Mesodermal cell (in vitro differentiated cells): ENCODE measurements at regions not wholly inside any gene's neighbourhood (a gene's known extent, or its start where the extent isn't known, plus 50 kb on each side); places are given as distances from the start of the nearest gene placed in this dataset.
"Not testable (repeated sequence)": the region's sequence is repeated elsewhere in the genome, so short reads cannot be mapped to it uniquely, and the experiment has no call there.

ENCODE experiments used
- H3K27ac ChIP-seq: 2 replicates; pipeline ENCODE4 v1.7.0; 2013; ENCODE audit warnings: mild to moderate bottlenecking, low read depth, low read length, moderate library complexity; ENCODE audit not compliant: severe bottlenecking
- H3K36me3 ChIP-seq: 2 replicates; pipeline ENCODE4 v1.7.1; 2013; ENCODE audit warnings: mild to moderate bottlenecking, low read length, moderate library complexity; ENCODE audit not compliant: control insufficient read depth, insufficient read depth
- H3K4me1 ChIP-seq: one replicate; pipeline ENCODE4 v1.7.1; 2013; ENCODE audit warnings: mild to moderate bottlenecking, low read length; ENCODE audit not compliant: insufficient read depth, control insufficient read depth, poor library complexity, severe bottlenecking
- H3K4me3 ChIP-seq: 2 replicates; pipeline ENCODE4 v1.7.0; 2013; ENCODE audit warnings: low read length, control low read depth, mild to moderate bottlenecking; ENCODE audit not compliant: insufficient read depth, poor library complexity, severe bottlenecking; ENCODE audit errors: extremely low read depth
- H3K9me3 ChIP-seq: 2 replicates; pipeline ENCODE4 v1.7.1; 2013; ENCODE audit warnings: mild to moderate bottlenecking, low read length, moderate library complexity; ENCODE audit not compliant: control insufficient read depth
- WGBS, 2 experiments: methylation state at CpG; one replicate each; pipeline ENCODE4 v1.1.5; 2013; ENCODE audit warnings: missing lambda C conversion rate in 2 of 2; ENCODE audit not compliant: insufficient coverage in 2 of 2; 5-methylcytosine and 5-hydroxymethylcytosine counted together

GRCh38 chr3:178141305-178141684, 394.9 kb upstream of the KCNMB2 start:
- H3K9me3 ChIP-seq, H3K4me3 ChIP-seq, H3K36me3 ChIP-seq, H3K4me1 ChIP-seq, H3K27ac ChIP-seq: not testable (repeated sequence)
- no CpG with 5 or more reads among the region's 1 CpG for WGBS, 2 experiments

- Histone ChIP-seq H3K4me1 (no peaks in the 10 kb centered on the region), H3K9me3 (no peaks in the 10 kb centered on the region), H3K36me3 (no peaks in the 10 kb centered on the region), H3K27ac (peak overlapping the region; percentile 26), H3K4me3 (no peak overlapping the region)
These were observed 389.8 kb upstream of the KCNMB2 start for GRCh38 chr3:178146406-178146831.

- Histone ChIP-seq H3K4me3 (no peak overlapping the region), H3K27ac (no peak overlapping the region), H3K36me3 (no peaks in the 10 kb centered on the region), H3K9me3 (no peaks in the 10 kb centered on the region), H3K4me1 (no peaks in the 10 kb centered on the region)
These were observed 389.2 kb upstream of the KCNMB2 start for GRCh38 chr3:178147001-178147400.

DNA sequence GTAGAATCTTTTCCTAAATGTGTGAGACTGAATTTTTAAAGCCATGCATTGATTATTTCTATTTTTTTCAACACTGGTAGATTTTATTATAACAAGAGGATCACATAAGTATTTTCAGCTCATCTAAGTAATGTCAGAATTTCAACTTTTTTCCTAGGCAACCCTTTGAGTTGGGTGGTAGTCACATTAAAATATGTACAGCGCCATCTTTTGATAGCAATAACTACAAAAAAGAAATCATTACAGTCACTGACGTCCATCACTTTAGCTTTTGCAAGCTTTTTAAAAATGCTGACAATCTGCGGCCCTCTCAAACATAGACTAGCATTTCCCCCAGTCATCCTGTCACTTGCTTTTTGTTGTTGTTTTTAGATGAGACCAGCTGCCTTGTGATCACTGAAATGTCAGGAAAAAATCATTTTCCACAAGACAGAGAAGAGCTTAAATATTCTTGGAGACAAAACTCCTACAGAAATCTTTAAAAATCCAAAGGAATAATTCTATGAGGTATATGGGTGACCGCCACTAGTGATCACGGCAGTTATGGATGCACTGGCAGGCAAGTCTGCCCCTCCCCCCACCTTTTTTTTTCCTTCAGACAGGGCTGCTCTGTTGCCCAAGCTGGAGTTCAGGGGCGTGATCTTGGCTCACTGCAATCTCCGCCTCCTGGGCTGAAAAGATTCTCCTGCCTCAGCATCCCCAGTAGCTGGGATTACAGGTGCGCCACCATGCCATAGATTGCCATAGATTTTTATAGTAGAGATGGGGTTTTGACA, 384.0 kb upstream of the KCNMB2 start:
- Histone ChIP-seq H3K9me3 (no peaks in the 10 kb centered on the region), H3K36me3 (no peaks in the 10 kb centered on the region), H3K4me3 (no peak overlapping the region), H3K4me1 (no peaks in the 10 kb centered on the region), H3K27ac (no peak overlapping the region)
- WGBS, 2 experiments, result 96 to 97% methylated on average over 3 to 7 of the region's 8 CpGs

- H3K4me3 ChIP-seq, result no peak overlapping the region
- H3K36me3 ChIP-seq, result no peaks in the 10 kb centered on the region
- H3K4me1 ChIP-seq, result no peaks in the 10 kb centered on the region
- no peaks in the 10 kb centered on the region for H3K9me3 ChIP-seq
- H3K27ac ChIP-seq, result no peak overlapping the region
These were observed 383.2 kb upstream of the KCNMB2 start for GRCh38 chr3:178152988-178153387.

GRCh38 chr3:178155521-178155920, 380.7 kb upstream of the KCNMB2 start:
- H3K27ac ChIP-seq, result no peak overlapping the region
- WGBS, 2 experiments, result no CpG with 5 or more reads among the region's 2 CpGs
- H3K9me3 ChIP-seq, result no peaks in the 10 kb centered on the region
- H3K4me3 ChIP-seq, result no peak overlapping the region
- no peaks in the 10 kb centered on the region for H3K36me3 ChIP-seq
- no peaks in the 10 kb centered on the region for H3K4me1 ChIP-seq

DNA sequence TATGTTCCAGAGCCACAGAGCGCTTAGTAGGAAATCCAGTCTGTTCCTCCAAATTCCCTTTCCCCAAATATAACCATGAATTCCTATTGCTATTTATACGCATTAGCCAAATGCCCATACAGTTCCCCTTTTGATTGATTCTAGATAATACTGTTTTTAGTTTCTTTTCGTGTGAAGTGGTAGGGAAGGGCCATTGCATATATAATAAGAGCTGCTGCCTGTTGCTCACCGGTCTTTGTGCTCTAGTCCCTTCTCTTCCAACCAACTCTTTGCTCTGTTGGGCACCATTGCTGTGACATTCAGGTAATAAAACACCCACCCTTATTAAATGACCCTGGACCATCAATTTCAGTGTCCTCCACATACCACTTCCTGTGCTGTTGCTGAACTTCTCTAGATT, 379.9 kb upstream of the KCNMB2 start:
- no peaks in the 10 kb centered on the region for H3K9me3 ChIP-seq
- 100% methylated on average over 1 to 2 of the region's 4 CpGs for WGBS, 2 experiments
- H3K4me3 ChIP-seq, result no peak overlapping the region
- no peaks in the 10 kb centered on the region for H3K4me1 ChIP-seq
- H3K27ac ChIP-seq, result no peak overlapping the region
- no peaks in the 10 kb centered on the region for H3K36me3 ChIP-seq

DNA sequence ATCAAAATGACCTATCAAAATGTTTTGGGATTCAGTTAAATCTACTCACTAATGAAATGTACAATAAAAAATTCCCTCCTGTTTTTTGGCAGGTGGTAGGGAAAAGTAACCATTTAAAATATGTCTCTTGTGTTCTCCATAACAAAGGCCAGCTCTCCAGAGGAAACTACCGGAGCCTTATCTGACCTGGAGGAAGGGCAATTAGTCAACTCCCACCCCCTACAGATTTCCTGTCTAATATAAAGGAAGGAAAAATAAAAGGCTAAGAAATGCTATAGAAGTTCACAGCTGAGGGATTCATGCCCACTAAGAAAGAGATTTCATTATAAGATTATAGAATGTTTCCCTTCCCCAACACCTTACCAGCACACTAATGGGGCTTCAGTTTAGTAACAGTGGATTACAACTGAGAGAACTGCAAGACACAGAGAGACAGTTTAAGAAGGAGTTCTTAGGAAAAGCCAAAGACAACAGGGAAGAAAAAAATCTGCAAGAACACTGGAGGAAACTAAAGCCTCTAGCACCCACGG, 376.5 kb upstream of the KCNMB2 start:
- WGBS, 2 experiments, result 80% methylated on average over 1 of the region's 2 CpGs; no CpG with 5 or more reads in 1 of the 2 experiments
- Histone ChIP-seq H3K4me1 (no peaks in the 10 kb centered on the region), H3K4me3 (no peak overlapping the region), H3K36me3 (no peaks in the 10 kb centered on the region), H3K27ac (peak overlapping the region; percentile 6), H3K9me3 (no peaks in the 10 kb centered on the region)

- no peak overlapping the region for H3K4me3 ChIP-seq
- H3K36me3 ChIP-seq, result no peaks in the 10 kb centered on the region
- no peaks in the 10 kb centered on the region for H3K9me3 ChIP-seq
- H3K4me1 ChIP-seq, result no peaks in the 10 kb centered on the region
- no CpG with 5 or more reads among the region's 2 CpGs for WGBS, 2 experiments
- H3K27ac ChIP-seq, result no peak overlapping the region
These were observed 366.8 kb upstream of the KCNMB2 start for GRCh38 chr3:178169421-178169820.

DNA sequence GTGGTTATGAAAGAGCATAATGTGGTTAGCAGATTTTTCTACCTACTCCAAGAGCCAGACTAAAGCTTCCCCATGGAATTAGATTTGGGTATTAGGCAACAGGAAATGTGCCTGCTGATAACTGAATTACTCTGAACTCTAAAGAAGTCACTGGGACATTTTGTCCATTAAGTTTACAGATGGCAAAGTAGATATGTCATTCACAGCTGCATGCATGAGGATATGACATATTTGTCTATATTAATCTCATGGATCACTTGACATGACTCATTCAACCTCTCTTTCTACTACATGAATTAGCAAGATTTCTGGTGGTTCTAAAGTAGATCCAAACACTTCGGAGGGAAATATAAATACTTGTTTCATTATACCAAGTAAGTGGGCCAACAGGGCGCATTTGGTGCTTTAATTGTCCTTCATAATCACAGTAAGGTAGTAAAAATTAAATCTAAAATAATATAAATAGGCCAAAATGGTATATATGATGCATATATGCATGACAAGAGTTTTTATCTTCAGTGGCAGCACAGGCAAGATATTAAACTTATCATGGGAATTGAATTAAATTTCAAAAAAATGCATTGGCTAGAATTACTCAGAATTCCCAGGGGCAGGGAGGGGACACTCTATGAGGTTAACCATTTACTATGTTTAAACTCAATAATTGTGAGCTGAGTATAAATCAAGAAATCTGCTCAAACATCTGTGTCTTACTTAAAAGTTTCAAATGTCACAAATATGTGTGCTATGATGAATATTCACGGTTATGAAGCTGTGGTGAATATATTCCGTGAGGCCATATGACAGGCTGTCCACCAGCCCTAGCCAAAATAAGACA, 365.3 kb upstream of the KCNMB2 start:
- Histone ChIP-seq H3K4me3 (no peak overlapping the region), H3K4me1 (no peaks in the 10 kb centered on the region), H3K27ac (peak overlapping the region; percentile 47), H3K36me3 (no peaks in the 10 kb centered on the region), H3K9me3 (no peaks in the 10 kb centered on the region)
- WGBS, 2 experiments, result no CpG with 5 or more reads among the region's 4 CpGs

- no peaks in the 10 kb centered on the region for H3K9me3 ChIP-seq
- WGBS, 2 experiments, result 89 to 100% methylated on average over 2 of the region's 2 CpGs
- peak overlapping the region; percentile 11 for H3K27ac ChIP-seq
- H3K4me1 ChIP-seq, result no peaks in the 10 kb centered on the region
- H3K4me3 ChIP-seq, result no peak overlapping the region
- no peaks in the 10 kb centered on the region for H3K36me3 ChIP-seq
These were observed 364.1 kb upstream of the KCNMB2 start for GRCh38 chr3:178172121-178172520.
